AG09319 (cell line): ENCODE measurements at regions not wholly inside any gene's neighbourhood (a gene's known extent, or its start where the extent isn't known, plus 50 kb on each side); places are given as distances from the start of the nearest gene placed in this dataset.

Experiments used
- DNase-seq: peaks from one replicate; pipeline ENCODE4 v3.0.0-alpha.2; 2010; ENCODE audit warnings: low read depth; ENCODE audit errors: extremely low read depth
- CTCF ChIP-seq: IDR thresholded peaks from 2 replicates; pipeline ENCODE4 v1.5.1; 2011; ENCODE audit warnings: low read depth, mild to moderate bottlenecking, inconsistent platforms, low read length, moderate library complexity

GRCh38 chr20:51118216-51118615 is 95.3 kb upstream of the KCNG1 start:
- DNase-seq: no peak
- no peak for TF ChIP-seq CTCF

- no peak for DNase-seq
Measured at GRCh38 chr20:51116765-51117686, 94.1 kb upstream of the KCNG1 start.

GRCh38 chr20:51111290-51111689 is 88.4 kb upstream of the KCNG1 start:
- no peak for DNase-seq
- TF ChIP-seq CTCF: no peak

More at GRCh38 chr20:51116765-51117686, 94.1 kb upstream of the KCNG1 start:
- TF ChIP-seq CTCF: no peak

GRCh38 chr20:51108638-51109363 is 85.9 kb upstream of the KCNG1 start:
- no peak for DNase-seq
- no peak for TF ChIP-seq CTCF

GRCh38 chr20:51106011-51106410 is 83.1 kb upstream of the KCNG1 start:
- TF ChIP-seq CTCF: no peak
- DNase-seq: no peak

- DNase-seq: no peak
- no peak for TF ChIP-seq CTCF
Measured at GRCh38 chr20:51104960-51105920, 82.3 kb upstream of the KCNG1 start.
